HepG2 (cell line): ENCODE measurements at regions not wholly inside any gene's neighbourhood (a gene's known extent, or its start where the extent isn't known, plus 50 kb on each side); places are given as distances from the start of the nearest gene placed in this dataset.

Source experiments
- ATAC-seq: fragments of 200-7000 bp; cut with Tn5 transposase; 3 replicates; pipeline ENCODE4 v1.9.1; 2020; ENCODE audit warnings: mild to moderate bottlenecking, moderate library complexity
- BruUV-seq: library from RNA; stranded (reverse); fragments of 400-500 nt; replicated peaks from 2 replicates; lab custom pipeline; 2021; lab: Mats Ljungman, UMichigan
- CTCF ChIA-PET: fragments of 300-600 bp; formaldehyde crosslinking; extraction: SDS; loops from one replicate; lab custom pipeline; 2021; ENCODE audit warnings: low total read pairs, inconsistent platforms, low intra/inter-chr PET ratio; lab: Yijun Ruan, JAX
- POLR2A ChIA-PET: fragments of 350-600 bp; sonication (Branson Sonifier 250); formaldehyde crosslinking; loops from one replicate; lab custom pipeline; 2020; ENCODE audit warnings: antibody characterized with exemption, inconsistent platforms; lab: Yijun Ruan, JAX
- DNase-seq: peaks from one replicate; pipeline ENCODE4 v3.0.0-alpha.2; 2015; ENCODE audit warnings: low spot score
- FAIRE-seq: peaks from 3 replicates; lab custom pipeline; 2011; peaks lifted over from hg19 to GRCh38; lab: Jason Lieb, UNC
- H2AFZ ChIP-seq: one replicate; pipeline ENCODE4 v1.6.1; 2011; ENCODE audit warnings: low read length, inconsistent platforms
- H3K27ac ChIP-seq: fragments of 300-600 bp; 3 replicates; pipeline ENCODE4 v1.8.0; 2011; ENCODE audit warnings: mixed run types, mild to moderate bottlenecking, mixed read lengths, low read length, inconsistent platforms; ENCODE audit not compliant: insufficient read depth; ENCODE audit errors: extremely low read length
- H3K27me3 ChIP-seq, 2 experiments: fragments of 200-600 bp in 1 of 2; 2 replicates in 1 of 2; 3 replicates in 1 of 2; pipeline versions ENCODE4 v1.6.0 to v1.8.0; 2011; ENCODE audit warnings: low read length in 2 of 2, mild to moderate bottlenecking in 2 of 2, moderate library complexity in 2 of 2, inconsistent platforms in 1 of 2; ENCODE audit not compliant: insufficient read depth in 2 of 2, control insufficient read depth in 1 of 2
- H3K36me3 ChIP-seq, 2 experiments: fragments of 200-600 bp in 1 of 2; replicated peaks in 1 of 2; 2 replicates in 1 of 2; 3 replicates in 1 of 2; pipeline versions ENCODE4 v1.5.1 to v1.8.0; 2011; ENCODE audit warnings: low read length in 2 of 2, inconsistent platforms in 1 of 2; ENCODE audit not compliant: insufficient read depth in 2 of 2, control insufficient read depth in 1 of 2
- H3K4me1 ChIP-seq: 2 replicates; pipeline ENCODE4 v1.5.1; 2012; ENCODE audit warnings: low read length, inconsistent platforms; ENCODE audit not compliant: insufficient read depth
- H3K4me2 ChIP-seq: 2 replicates; pipeline ENCODE4 v1.6.0; 2011; ENCODE audit warnings: low read depth, low read length, inconsistent platforms
- H3K4me3 ChIP-seq, 3 experiments: fragments of 200-600 bp in 1 of 3; sonication (generic), shearing (Covaris generic) in 1 of 3; replicated peaks in 1 of 3; 2 replicates each; pipeline ENCODE4 v1.5.1; 2011 to 2016; ENCODE audit warnings: low read length in 3 of 3, inconsistent platforms in 2 of 3, low read depth in 2 of 3, mild to moderate bottlenecking in 2 of 3, control low read depth in 1 of 3, mixed read lengths in 1 of 3; ENCODE audit not compliant: insufficient read depth in 1 of 3
- H3K79me2 ChIP-seq: one replicate; pipeline ENCODE4 v1.6.1; 2011; ENCODE audit warnings: low read length, inconsistent platforms; ENCODE audit not compliant: insufficient read depth
- H3K9ac ChIP-seq: 2 replicates; pipeline ENCODE4 v1.6.0; 2011; ENCODE audit warnings: mild to moderate bottlenecking, low read depth, low read length, inconsistent platforms; ENCODE audit not compliant: insufficient read depth
- H3K9me3 ChIP-seq: 2 replicates; pipeline ENCODE4 v1.5.1; 2012; ENCODE audit warnings: mild to moderate bottlenecking, low read length
- H4K20me1 ChIP-seq: 2 replicates; pipeline ENCODE4 v1.6.0; 2011; ENCODE audit warnings: inconsistent platforms, mild to moderate bottlenecking, low read length, moderate library complexity; ENCODE audit not compliant: insufficient read depth
- DPF2 ChIP-seq: sonication (generic); formaldehyde crosslinking; IDR thresholded peaks from 2 replicates; pipeline ENCODE4 v1.4.0; 2020; ENCODE audit warnings: mild to moderate bottlenecking, low read depth, missing genetic modification reagents, borderline replicate concordance
- ETV5 ChIP-seq: IDR thresholded peaks from 2 replicates; pipeline ENCODE4 v1.6.1; 2018; ENCODE audit warnings: missing biosample characterization, missing genetic modification reagents, inconsistent platforms, borderline replicate concordance
- FLYWCH1 ChIP-seq: sonication (generic); formaldehyde crosslinking; IDR thresholded peaks from 2 replicates; pipeline ENCODE4 v1.8.1; 2023; ENCODE audit warnings: mild to moderate bottlenecking, missing genetic modification reagents
- HIVEP1 ChIP-seq: sonication (generic); formaldehyde crosslinking; IDR thresholded peaks from 2 replicates; pipeline ENCODE4 v1.4.0; 2020; ENCODE audit warnings: mild to moderate bottlenecking, missing genetic modification reagents
- HNRNPK ChIP-seq: fragments of 200-400 bp; formaldehyde crosslinking; IDR thresholded peaks from 2 replicates; pipeline ENCODE4 v1.6.1; 2018; ENCODE audit warnings: low read length, low read depth, moderate library complexity, mild to moderate bottlenecking; ENCODE audit not compliant: poor library complexity, severe bottlenecking
- IRX3 ChIP-seq: sonication (generic); formaldehyde crosslinking; IDR thresholded peaks from 2 replicates; pipeline ENCODE4 v1.8.1; 2023; ENCODE audit warnings: mild to moderate bottlenecking, low read depth, missing genetic modification reagents, borderline replicate concordance
- NAIF1 ChIP-seq: sonication (generic); formaldehyde crosslinking; IDR thresholded peaks from 2 replicates; pipeline ENCODE4 v1.5.0; 2020; ENCODE audit warnings: mild to moderate bottlenecking, missing genetic modification reagents, borderline replicate concordance
- NCOA5 ChIP-seq: sonication (generic); formaldehyde crosslinking; IDR thresholded peaks from 2 replicates; pipeline ENCODE4 v1.4.0; 2020; ENCODE audit warnings: missing genetic modification reagents
- NFKBIZ ChIP-seq: IDR thresholded peaks from 2 replicates; pipeline ENCODE4 v1.6.1; 2018; ENCODE audit warnings: missing genetic modification reagents, missing compliant biosample characterization
- NONO ChIP-seq, 2 experiments: fragments of 450-650 bp in 1 of 2; sonication (generic) in 1 of 2; formaldehyde crosslinking in 1 of 2; IDR thresholded peaks in 1 of 2; conservative IDR thresholded peaks in 1 of 2; 2 replicates each; pipeline versions ENCODE4 v1.6.1 to v1.8.0; 2017 to 2022; ENCODE audit warnings: mild to moderate bottlenecking in 1 of 2, missing genetic modification reagents in 1 of 2, moderate library complexity in 1 of 2
- RFXAP ChIP-seq: sonication (generic); formaldehyde crosslinking; IDR thresholded peaks from 2 replicates; pipeline ENCODE4 v1.4.0; 2020; ENCODE audit warnings: missing genetic modification reagents, borderline replicate concordance
- RNF2 ChIP-seq: fragments of 450-650 bp; conservative IDR thresholded peaks from 2 replicates; pipeline ENCODE4 v1.6.1; 2016; ENCODE audit warnings: low read depth
- RORA ChIP-seq: sonication (generic); formaldehyde crosslinking; IDR thresholded peaks from 2 replicates; pipeline ENCODE4 v1.5.0; 2020; ENCODE audit warnings: mild to moderate bottlenecking, missing genetic modification reagents, moderate library complexity
- SSRP1 ChIP-seq: IDR thresholded peaks from 2 replicates; pipeline ENCODE4 v1.6.1; 2016; ENCODE audit warnings: control low read depth
- TFDP2 ChIP-seq: sonication (generic); formaldehyde crosslinking; IDR thresholded peaks from 2 replicates; pipeline ENCODE4 v1.4.0; 2020; ENCODE audit warnings: missing genetic modification reagents
- TRIM24 ChIP-seq: sonication (generic); formaldehyde crosslinking; IDR thresholded peaks from 2 replicates; pipeline ENCODE4 v1.8.0; 2022; ENCODE audit warnings: mild to moderate bottlenecking, missing genetic modification reagents
- ZBTB34 ChIP-seq: sonication (generic); formaldehyde crosslinking; IDR thresholded peaks from 2 replicates; pipeline ENCODE4 v1.8.0; 2022; ENCODE audit warnings: mild to moderate bottlenecking, missing genetic modification reagents
- ZNF556 ChIP-seq: sonication (generic); formaldehyde crosslinking; IDR thresholded peaks from 2 replicates; pipeline ENCODE4 v1.4.0; 2020; ENCODE audit warnings: mild to moderate bottlenecking, missing genetic modification reagents, borderline replicate concordance
- ZNF639 ChIP-seq: conservative IDR thresholded peaks from 2 replicates; pipeline ENCODE4 v1.6.1; 2018; ENCODE audit warnings: missing genetic modification reagents
- ZNF644 ChIP-seq: IDR thresholded peaks from 2 replicates; pipeline ENCODE4 v1.6.1; 2016; ENCODE audit warnings: low read depth
- WGBS: methylation state at CpG from one replicate; pipeline ENCODE4 v1.1.6; 2017; ENCODE audit warnings: low lambda C conversion rate; 5-methylcytosine and 5-hydroxymethylcytosine counted together
- in situ Hi-C: cut with HindIII; loops from 2 replicates; pipeline ENCODE4 v1.10.0; 2017; ENCODE audit warnings: low pct_unique_long_range_greater_than_20kb; ENCODE audit not compliant: extremely low pct_ligation_motif_present
- intact Hi-C: fragments of 100-400 bp; cut with micrococcal nuclease; formaldehyde crosslinking; loops from one replicate; pipeline ENCODE4 v1.10.0; 2022; ENCODE audit not compliant: unreplicated experiment

- intact Hi-C loops (no loop called here), in situ Hi-C loops (no loop called here)
- FAIRE-seq (no peak), ATAC-seq (no peak), DNase-seq (no peak)
- Histone ChIP-seq H3K27me3 (no peaks in the 10 kb centered on the region), H3K4me1 (no peaks in the 10 kb centered on the region), H3K9me3 (no peaks in the 10 kb centered on the region), H3K27ac (no peak overlapping the region), H2AFZ (no peak overlapping the region), H3K36me3 (no peaks in the 10 kb centered on the region), H3K4me2 (no peak overlapping the region), H3K9ac (no peak overlapping the region), H3K79me2 (no peaks in the 10 kb centered on the region), H3K4me3 (no peak overlapping the region), H4K20me1 (no peaks in the 10 kb centered on the region)
- CTCF ChIA-PET: no interaction called here
- BruUV-seq: no TSS peak
- POLR2A ChIA-PET: no interaction called here
- WGBS: 17% methylated on average over 1 of the region's 1 CpG
- TF ChIP-seq ZNF639 (CRISPR knock-in tag) (no peak), ZBTB34 (CRISPR knock-in tag) (no peak), NCOA5 (no peak), ZNF556 (CRISPR knock-in tag) (no peak), HIVEP1 (no peak), TFDP2 (CRISPR knock-in tag) (no peak), DPF2 (CRISPR knock-in tag) (no peak), NAIF1 (CRISPR knock-in tag) (no peak), HNRNPK (no peak), FLYWCH1 (CRISPR knock-in tag) (no peak), IRX3 (CRISPR knock-in tag) (no peak), NONO (IDR thresholded peaks at IDR 0.05) (no peak), NONO (CRISPR knock-in tag; conservative IDR thresholded peaks at IDR 0.05) (no peak), ETV5 (no peak), RFXAP (CRISPR knock-in tag) (no peak), NFKBIZ (CRISPR knock-in tag) (no peak), RORA (CRISPR knock-in tag) (no peak), ZNF644 (no peak), SSRP1 (CRISPR knock-in tag) (no peak), TRIM24 (CRISPR knock-in tag) (no peak), RNF2 (no peak)
Observed at GRCh38 chr3:148238421-148238821, 459.3 kb upstream of the AGTR1 start.
